ENCODE measurements at regions not wholly inside any gene's neighbourhood (a gene's known extent, or its start where the extent isn't known, plus 50 kb on each side); places are given as distances from the start of the nearest gene placed in this dataset.

GRCh38 chr18:51316677-51317076 is 119.2 kb upstream of the MEX3C start:
- no peaks in the 10 kb centered on the region for H3K79me2 ChIP-seq (ENCODE audit: low read length)
- no peak overlapping the region for H3K4me3 ChIP-seq (ENCODE audit: low read length)
- no peaks in the 10 kb centered on the region for H3K27me3 ChIP-seq (replicated peaks; ENCODE audit: insufficient read depth, low read length)
- TF ChIP-seq CTCF (IDR thresholded peaks at IDR 0.05; ENCODE audit: low read length) (no peak), EZH2 (optimal IDR thresholded peaks at IDR 0.05; ENCODE audit: low read depth, low read length) (no peak), EZH2phosphoT487 (IDR thresholded peaks at IDR 0.05; ENCODE audit: low read length) (no peak)
- no peaks in the 10 kb centered on the region for H3K36me3 ChIP-seq (replicated peaks; ENCODE audit: insufficient read depth, low read length)
- no peaks in the 10 kb centered on the region for H3K9me2 ChIP-seq (replicated peaks; ENCODE audit: insufficient read depth, low read length)
- H2AFZ ChIP-seq (ENCODE audit: low read length), result no peak overlapping the region
- no peaks in the 10 kb centered on the region for H3K4me1 ChIP-seq (ENCODE audit: low read length)
- no peaks in the 10 kb centered on the region for H3F3A ChIP-seq (ENCODE audit: insufficient read depth, low read length)
- no peak overlapping the region for H3K27ac ChIP-seq (ENCODE audit: low read length)
- no peaks in the 10 kb centered on the region for H3K9me3 ChIP-seq (replicated peaks; ENCODE audit: insufficient read depth, low read length)
- no peak for DNase-seq
- no peaks in the 10 kb centered on the region for H4K20me1 ChIP-seq (ENCODE audit: insufficient read depth, low read length)
- H3K4me2 ChIP-seq (ENCODE audit: low read depth, low read length), result no peak overlapping the region
- H3K9ac ChIP-seq (ENCODE audit: low read length), result no peak overlapping the region

- Histone ChIP-seq H2AFZ (ENCODE audit: low read length) (no peak overlapping the region), H3K4me3 (ENCODE audit: low read length) (no peak overlapping the region)
- no peak for TF ChIP-seq EZH2 (optimal IDR thresholded peaks at IDR 0.05; ENCODE audit: low read depth, low read length)
- TF ChIP-seq CTCF (IDR thresholded peaks at IDR 0.05; ENCODE audit: low read length), result no peak
- TF ChIP-seq EZH2phosphoT487 (IDR thresholded peaks at IDR 0.05; ENCODE audit: low read length), result no peak
These were observed 124.2 kb upstream of the MEX3C start for GRCh38 chr18:51321696-51322095.

GRCh38 chr18:51323961-51324360 is 126.5 kb upstream of the MEX3C start:
- H3K79me2 ChIP-seq (ENCODE audit: low read length), result no peaks in the 10 kb centered on the region
- H3K9me3 ChIP-seq (replicated peaks; ENCODE audit: insufficient read depth, low read length), result no peaks in the 10 kb centered on the region
- no peak for TF ChIP-seq CTCF (IDR thresholded peaks at IDR 0.05; ENCODE audit: low read length)
- TF ChIP-seq EZH2phosphoT487 (IDR thresholded peaks at IDR 0.05; ENCODE audit: low read length), result no peak
- TF ChIP-seq EZH2 (optimal IDR thresholded peaks at IDR 0.05; ENCODE audit: low read depth, low read length), result no peak
- H3K27me3 ChIP-seq (replicated peaks; ENCODE audit: insufficient read depth, low read length), result no peaks in the 10 kb centered on the region
- no peak overlapping the region for H3K9ac ChIP-seq (ENCODE audit: low read length)
- no peaks in the 10 kb centered on the region for H3F3A ChIP-seq (ENCODE audit: insufficient read depth, low read length)
- no peak for DNase-seq
- H3K36me3 ChIP-seq (replicated peaks; ENCODE audit: insufficient read depth, low read length), result no peaks in the 10 kb centered on the region
- H3K4me3 ChIP-seq (ENCODE audit: low read length), result no peak overlapping the region
- no peak overlapping the region for H3K4me2 ChIP-seq (ENCODE audit: low read depth, low read length)
- no peaks in the 10 kb centered on the region for H3K9me2 ChIP-seq (replicated peaks; ENCODE audit: insufficient read depth, low read length)
- H4K20me1 ChIP-seq (ENCODE audit: insufficient read depth, low read length), result no peaks in the 10 kb centered on the region
- no peak overlapping the region for H3K27ac ChIP-seq (ENCODE audit: low read length)
- H2AFZ ChIP-seq (ENCODE audit: low read length), result no peak overlapping the region
- no peaks in the 10 kb centered on the region for H3K4me1 ChIP-seq (ENCODE audit: low read length)

More at GRCh38 chr18:51321696-51322095, 124.2 kb upstream of the MEX3C start:
- H3K27ac ChIP-seq (ENCODE audit: low read length), result no peak overlapping the region
- H3K9me3 ChIP-seq (replicated peaks; ENCODE audit: insufficient read depth, low read length), result no peaks in the 10 kb centered on the region
- H3F3A ChIP-seq (ENCODE audit: insufficient read depth, low read length), result no peaks in the 10 kb centered on the region
- H4K20me1 ChIP-seq (ENCODE audit: insufficient read depth, low read length), result no peaks in the 10 kb centered on the region
- H3K27me3 ChIP-seq (replicated peaks; ENCODE audit: insufficient read depth, low read length), result no peaks in the 10 kb centered on the region
- H3K4me1 ChIP-seq (ENCODE audit: low read length), result no peaks in the 10 kb centered on the region
- H3K9me2 ChIP-seq (replicated peaks; ENCODE audit: insufficient read depth, low read length), result no peaks in the 10 kb centered on the region
- H3K9ac ChIP-seq (ENCODE audit: low read length), result no peak overlapping the region
- no peaks in the 10 kb centered on the region for H3K36me3 ChIP-seq (replicated peaks; ENCODE audit: insufficient read depth, low read length)
- no peak for DNase-seq
- H3K4me2 ChIP-seq (ENCODE audit: low read depth, low read length), result no peak overlapping the region
- H3K79me2 ChIP-seq (ENCODE audit: low read length), result no peaks in the 10 kb centered on the region
